Kidney (tissue), 13 donors: ENCODE measurements at regions not wholly inside any gene's neighbourhood (a gene's known extent, or its start where the extent isn't known, plus 50 kb on each side); places are given as distances from the start of the nearest gene placed in this dataset.
A peak's percentile ranks its signal among the peaks of the same experiment; 100 is the strongest.

Experiments
- DNase-seq, 5 donors: peaks; one replicate each; pipeline ENCODE4 v3.0.0-alpha.2; 2013 to 2020
- FAIRE-seq: peaks from 2 replicates; lab custom pipeline; 2012; peaks lifted over from hg19 to GRCh38; lab: Jason Lieb, UNC
- H3K27ac ChIP-seq, 2 donors: one replicate each; pipeline ENCODE4 v1.7.0; 2013; ENCODE audit warnings: low read depth in 2 of 2, low read length in 2 of 2, inconsistent platforms in 1 of 2
- H3K27me3 ChIP-seq: one replicate; pipeline ENCODE4 v1.7.1; 2013; ENCODE audit warnings: low read length, inconsistent platforms; ENCODE audit not compliant: control insufficient read depth, insufficient read depth
- H3K36me3 ChIP-seq, 3 donors: one replicate each; pipeline versions ENCODE4 v1.7.0 to v1.7.1; 2013; ENCODE audit warnings: low read length in 3 of 3, control low read depth in 1 of 3, inconsistent platforms in 1 of 3; ENCODE audit not compliant: insufficient read depth in 3 of 3, control insufficient read depth in 2 of 3
- H3K4me1 ChIP-seq, 3 donors: one replicate each; pipeline versions ENCODE4 v1.7.0 to v1.7.1; 2013; ENCODE audit warnings: low read length in 3 of 3, inconsistent platforms in 1 of 3, low read depth in 1 of 3; ENCODE audit not compliant: control insufficient read depth in 2 of 3, insufficient read depth in 2 of 3
- H3K4me3 ChIP-seq, 3 donors: one replicate each; pipeline versions ENCODE4 v1.7.0 to v1.8.1; 2013; ENCODE audit warnings: low read length in 3 of 3, control low read depth in 1 of 3, inconsistent platforms in 1 of 3
- H3K9ac ChIP-seq, 3 donors: one replicate each; pipeline versions ENCODE4 v1.7.0 to v1.7.1; 2013; ENCODE audit warnings: low read length in 3 of 3, control low read depth in 1 of 3, inconsistent platforms in 1 of 3
- H3K9me3 ChIP-seq, 3 donors: one replicate each; pipeline versions ENCODE4 v1.7.0 to v1.7.1; 2013; ENCODE audit warnings: low read length in 3 of 3, control low read depth in 1 of 3, inconsistent platforms in 1 of 3; ENCODE audit not compliant: control insufficient read depth in 2 of 3, insufficient read depth in 1 of 3
- intact Hi-C: fragments of 100-400 bp; cut with DNase I; formaldehyde crosslinking; loops from one replicate; pipeline ENCODE4 v1.11.1; 2022
- TF ChIP-seq, protein P1 (sequence below): IDR thresholded peaks from 3 replicates; pipeline ENCODE4 v1.5.1; 2012; ENCODE audit warnings: mild to moderate bottlenecking, moderate library complexity, borderline replicate concordance; ENCODE audit not compliant: insufficient read depth; ENCODE audit errors: extremely low read depth
- donor health status: control.
- donor health status: control.
- donor health status: control.
- donor health status: control.
- donor health status: control.
- donor health status: DM: yes; HTN: yes; CAD: no.
- donor health status: Normal renal cell carcinoma (clear cell type).

DNA sequence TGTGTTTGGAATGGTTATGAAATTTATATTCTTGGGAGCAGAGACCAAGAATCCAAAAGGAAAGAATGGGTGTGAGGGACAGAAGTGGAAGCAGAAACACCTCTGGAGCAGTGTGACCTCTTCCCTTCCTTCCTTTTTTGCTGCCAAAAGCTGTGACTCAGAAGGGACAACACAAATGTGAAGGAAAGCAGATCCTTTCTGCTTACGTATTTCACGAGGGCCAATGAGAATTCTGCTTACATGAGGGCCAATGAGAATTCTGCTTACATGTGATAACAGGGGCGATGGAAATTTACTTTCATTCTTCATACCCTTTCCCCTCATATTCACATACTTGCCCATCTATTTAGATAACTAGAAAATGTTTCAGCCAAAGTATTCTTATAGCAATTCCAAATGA is 404.6 kb downstream of the PRDM5 start:
- FAIRE-seq, result peak; percentile 54
- intact Hi-C loops, result no loop called here

GRCh38 chr4:120509719-120510118 is 412.8 kb downstream of the PRDM5 start:
- H3K9ac ChIP-seq, result no peak overlapping the region
- TF ChIP-seq, protein P1, sequence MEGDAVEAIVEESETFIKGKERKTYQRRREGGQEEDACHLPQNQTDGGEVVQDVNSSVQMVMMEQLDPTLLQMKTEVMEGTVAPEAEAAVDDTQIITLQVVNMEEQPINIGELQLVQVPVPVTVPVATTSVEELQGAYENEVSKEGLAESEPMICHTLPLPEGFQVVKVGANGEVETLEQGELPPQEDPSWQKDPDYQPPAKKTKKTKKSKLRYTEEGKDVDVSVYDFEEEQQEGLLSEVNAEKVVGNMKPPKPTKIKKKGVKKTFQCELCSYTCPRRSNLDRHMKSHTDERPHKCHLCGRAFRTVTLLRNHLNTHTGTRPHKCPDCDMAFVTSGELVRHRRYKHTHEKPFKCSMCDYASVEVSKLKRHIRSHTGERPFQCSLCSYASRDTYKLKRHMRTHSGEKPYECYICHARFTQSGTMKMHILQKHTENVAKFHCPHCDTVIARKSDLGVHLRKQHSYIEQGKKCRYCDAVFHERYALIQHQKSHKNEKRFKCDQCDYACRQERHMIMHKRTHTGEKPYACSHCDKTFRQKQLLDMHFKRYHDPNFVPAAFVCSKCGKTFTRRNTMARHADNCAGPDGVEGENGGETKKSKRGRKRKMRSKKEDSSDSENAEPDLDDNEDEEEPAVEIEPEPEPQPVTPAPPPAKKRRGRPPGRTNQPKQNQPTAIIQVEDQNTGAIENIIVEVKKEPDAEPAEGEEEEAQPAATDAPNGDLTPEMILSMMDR, result no peak

More for the DNA sequence above, 404.6 kb downstream of the PRDM5 start:
- H3K4me1 ChIP-seq, result no peaks in the 10 kb centered on the region
- H3K27me3 ChIP-seq, result no peaks in the 10 kb centered on the region
- no peak overlapping the region for H3K9ac ChIP-seq
- H3K9me3 ChIP-seq, result peaks cover 0 to 3% (median 2%) of the 10 kb centered on the region in 3 donors
- H3K36me3 ChIP-seq, result no peaks in the 10 kb centered on the region
- peak in 3 of 5 donors; percentile 28 to 86 (median 67) for DNase-seq
- no peak overlapping the region for H3K27ac ChIP-seq
- H3K4me3 ChIP-seq, result peak overlapping the region in 1 of 3 donors; percentile 23
- TF ChIP-seq, protein P1, result no peak

DNA sequence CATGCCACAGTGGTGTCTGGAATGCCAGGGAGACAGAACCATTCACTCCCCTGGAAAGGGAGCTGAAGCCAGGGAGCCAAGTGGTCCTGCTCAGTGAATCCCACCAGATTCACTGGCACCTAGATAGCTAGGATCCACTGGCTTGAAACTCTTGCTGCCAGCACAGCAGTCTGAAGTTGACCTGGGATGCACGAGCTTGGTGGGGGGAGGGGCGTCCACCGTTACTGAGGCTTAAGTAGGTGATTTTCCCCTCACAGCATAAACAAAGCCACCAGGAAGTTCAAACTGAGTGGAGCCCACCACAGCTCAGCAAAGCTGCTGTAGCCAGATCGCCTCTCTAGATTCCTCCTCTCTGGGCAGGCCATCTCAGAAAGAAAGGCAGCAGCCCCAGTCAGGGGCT is 413.3 kb downstream of the PRDM5 start:
- no peak overlapping the region for H3K9ac ChIP-seq
- H3K4me1 ChIP-seq, result no peaks in the 10 kb centered on the region
- H3K27me3 ChIP-seq, result no peaks in the 10 kb centered on the region
- H3K36me3 ChIP-seq, result no peaks in the 10 kb centered on the region
- DNase-seq (no peak), FAIRE-seq (no peak)
- TF ChIP-seq, protein P1, result no peak
- H3K9me3 ChIP-seq, result peaks cover 0 to 6% (median 0%) of the 10 kb centered on the region in 3 donors
- intact Hi-C loops, result no loop called here
- H3K27ac ChIP-seq, result no peak overlapping the region
- H3K4me3 ChIP-seq, result no peak overlapping the region

More at GRCh38 chr4:120509719-120510118, 412.8 kb downstream of the PRDM5 start:
- intact Hi-C loops, result no loop called here
- Histone ChIP-seq H3K4me1 (no peaks in the 10 kb centered on the region), H3K4me3 (no peak overlapping the region), H3K9me3 (peaks cover 0 to 6% (median 0%) of the 10 kb centered on the region in 3 donors), H3K36me3 (no peaks in the 10 kb centered on the region), H3K27ac (no peak overlapping the region), H3K27me3 (no peaks in the 10 kb centered on the region)
- DNase-seq, result no peak
- no peak for FAIRE-seq

DNA sequence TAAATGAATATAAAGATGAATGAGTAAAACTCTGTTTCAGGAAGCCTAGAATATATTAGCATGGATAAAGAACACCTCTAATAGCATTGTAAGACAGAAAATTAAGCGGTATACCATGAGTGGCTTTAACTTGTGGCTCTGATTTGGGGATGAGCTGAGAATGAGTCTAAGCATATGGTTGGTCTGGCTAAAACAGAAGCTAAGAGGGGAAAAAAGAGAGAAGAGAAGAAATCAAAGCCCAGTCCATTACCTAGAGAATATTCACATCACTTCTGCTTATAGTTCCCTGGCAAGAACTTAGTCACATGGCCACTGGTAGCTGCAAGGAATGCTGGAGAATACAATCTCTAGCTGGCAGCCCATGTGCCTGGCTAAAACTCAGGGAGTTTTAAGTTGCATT is 414.5 kb downstream of the PRDM5 start:
- intact Hi-C loops, result no loop called here
- no peak for FAIRE-seq

More for the DNA sequence above, 414.5 kb downstream of the PRDM5 start:
- no peak overlapping the region for H3K27ac ChIP-seq
- H3K9ac ChIP-seq, result no peak overlapping the region
- DNase-seq, result no peak
- peaks cover 0 to 3% (median 0%) of the 10 kb centered on the region in 3 donors for H3K9me3 ChIP-seq
- no peaks in the 10 kb centered on the region for H3K36me3 ChIP-seq
- TF ChIP-seq, protein P1, result no peak
- H3K4me3 ChIP-seq, result no peak overlapping the region
- H3K27me3 ChIP-seq, result no peaks in the 10 kb centered on the region
- H3K4me1 ChIP-seq, result no peaks in the 10 kb centered on the region
